ENCODE measurements at regions not wholly inside any gene's neighbourhood (a gene's known extent, or its start where the extent isn't known, plus 50 kb on each side); places are given as distances from the start of the nearest gene placed in this dataset.

GRCh38 chr3:154990543-154990942 is 89.6 kb upstream of the MME start:
- Mint-ChIP-seq H3K4me3 (no peak overlapping the region), H3K27me3 (peaks cover 7% of the 10 kb centered on the region), H3K9me3 (peaks cover 0 to 7% of the 10 kb centered on the region in 2 donors), H3K27ac (no peak overlapping the region), H3K4me1 (no peaks in the 10 kb centered on the region)
- no peak for DNase-seq
- no peak for ATAC-seq

DNA sequence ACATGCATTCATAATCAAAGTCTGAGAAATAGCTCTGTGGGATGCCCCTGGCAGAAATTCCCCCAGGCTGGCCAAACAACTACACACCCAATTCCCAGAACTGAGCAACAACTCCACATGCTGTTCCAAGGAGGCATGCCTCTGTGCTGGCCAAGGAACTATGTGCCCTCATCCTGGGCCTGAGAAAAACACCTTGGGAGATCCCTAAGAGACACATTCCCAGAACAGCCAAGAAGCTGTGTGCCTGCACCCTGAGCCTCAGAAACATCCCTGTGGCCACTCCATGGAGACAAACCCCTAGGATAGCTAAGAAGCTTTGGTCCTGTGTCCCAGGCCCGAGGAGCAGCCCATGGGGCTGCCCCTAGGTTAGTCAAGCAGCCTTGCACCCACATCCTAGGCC is 92.3 kb upstream of the MME start:
- H3K27ac Mint-ChIP-seq = no peak overlapping the region
- peaks cover 7% of the 10 kb centered on the region for H3K27me3 Mint-ChIP-seq
- DNase-seq (no peak), ATAC-seq (no peak)
- no peaks in the 10 kb centered on the region for H3K4me1 Mint-ChIP-seq
- H3K4me3 Mint-ChIP-seq = no peak overlapping the region
- peaks cover 7 to 18% of the 10 kb centered on the region in 2 donors for H3K9me3 Mint-ChIP-seq

DNA sequence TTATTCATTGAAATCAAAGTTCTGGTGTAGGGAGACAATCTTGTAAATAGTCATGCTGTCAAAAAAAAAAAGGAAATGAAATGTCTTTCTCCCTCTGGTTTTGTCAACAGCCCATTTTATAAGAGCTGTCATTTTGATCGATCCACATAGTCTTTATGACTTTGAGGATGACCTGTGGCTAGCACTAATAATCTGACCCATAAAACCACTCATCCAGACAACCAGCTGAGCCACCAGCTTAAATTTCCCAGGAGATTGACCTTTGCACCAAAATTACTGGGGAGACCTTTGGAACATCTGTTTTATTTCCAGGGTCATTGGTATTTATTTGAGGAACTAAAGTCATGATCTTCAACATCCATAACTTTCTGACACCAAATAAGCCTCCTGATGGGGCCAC is 98.5 kb upstream of the MME start:
- DNase-seq = no peak
- no peak for ATAC-seq
- Mint-ChIP-seq H3K27me3 (no peaks in the 10 kb centered on the region), H3K27ac (no peak overlapping the region), H3K9me3 (peaks cover 7 to 17% of the 10 kb centered on the region in 2 donors), H3K4me3 (no peak overlapping the region), H3K4me1 (no peaks in the 10 kb centered on the region)

GRCh38 chr3:154981201-154981600 is 98.9 kb upstream of the MME start:
- ATAC-seq = no peak
- peaks cover 7 to 17% of the 10 kb centered on the region in 2 donors for H3K9me3 Mint-ChIP-seq
- H3K27ac Mint-ChIP-seq = no peak overlapping the region
- no peaks in the 10 kb centered on the region for H3K27me3 Mint-ChIP-seq
- no peak for DNase-seq
- H3K4me3 Mint-ChIP-seq = no peak overlapping the region
- H3K4me1 Mint-ChIP-seq = no peaks in the 10 kb centered on the region

DNA sequence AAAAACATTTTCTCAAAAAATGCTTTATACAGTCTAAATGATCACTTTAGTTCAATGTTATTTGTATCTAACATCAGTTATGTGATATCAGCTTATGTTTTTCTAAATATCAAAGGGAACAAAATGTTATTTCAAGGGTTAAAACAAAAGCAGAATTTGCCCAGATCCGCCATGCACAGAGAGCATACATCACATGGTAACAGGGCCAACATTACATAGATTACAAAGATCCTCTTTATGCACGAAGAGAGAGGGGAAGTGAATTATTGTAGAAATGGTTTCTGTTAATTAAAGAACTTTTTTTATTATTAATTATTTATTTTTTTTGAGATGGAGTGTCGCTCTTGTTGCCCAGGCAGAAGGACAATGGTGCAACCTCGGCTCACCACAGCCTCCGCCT is 100.8 kb upstream of the MME start:
- no peaks in the 10 kb centered on the region for H3K4me1 Mint-ChIP-seq
- DNase-seq = no peak
- ATAC-seq = no peak
- H3K27me3 Mint-ChIP-seq = no peaks in the 10 kb centered on the region
- no peak overlapping the region for H3K27ac Mint-ChIP-seq
- H3K4me3 Mint-ChIP-seq = no peak overlapping the region
- H3K9me3 Mint-ChIP-seq = peaks cover 7 to 17% of the 10 kb centered on the region in 2 donors

DNA sequence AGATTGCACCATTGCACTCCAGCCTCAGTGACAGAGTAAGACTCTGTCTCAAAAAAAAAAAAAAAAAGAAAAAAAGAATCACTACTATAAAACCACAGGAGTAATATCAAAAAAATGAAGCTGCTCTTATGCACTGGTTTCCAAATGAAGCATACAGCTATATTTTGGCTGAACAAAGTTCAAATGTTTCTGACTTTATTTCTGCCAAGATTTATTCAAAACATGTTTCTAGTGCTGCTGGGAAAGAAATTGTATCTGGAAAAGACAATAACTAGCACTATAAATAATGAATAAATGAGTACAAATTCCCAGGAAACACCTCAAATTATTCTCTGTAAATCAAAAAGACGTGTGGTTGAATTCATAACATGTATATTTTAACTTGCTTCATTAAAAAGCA is 102.5 kb upstream of the MME start:
- Mint-ChIP-seq H3K27ac (no peak overlapping the region), H3K4me1 (no peaks in the 10 kb centered on the region), H3K27me3 (no peaks in the 10 kb centered on the region)

GRCh38 chr3:154976072-154976983 is 103.8 kb upstream of the MME start:
- Mint-ChIP-seq H3K27me3 (no peaks in the 10 kb centered on the region), H3K4me3 (no peak overlapping the region), H3K27ac (no peak overlapping the region), H3K9me3 (peaks cover 0 to 7% of the 10 kb centered on the region in 2 donors), H3K4me1 (no peaks in the 10 kb centered on the region)
- DNase-seq (no peak), ATAC-seq (no peak)

More for the DNA sequence above, 102.5 kb upstream of the MME start:
- ATAC-seq (no peak), DNase-seq (no peak)
- H3K9me3 Mint-ChIP-seq = peaks cover 0 to 7% of the 10 kb centered on the region in 2 donors
- H3K4me3 Mint-ChIP-seq = no peak overlapping the region

DNA sequence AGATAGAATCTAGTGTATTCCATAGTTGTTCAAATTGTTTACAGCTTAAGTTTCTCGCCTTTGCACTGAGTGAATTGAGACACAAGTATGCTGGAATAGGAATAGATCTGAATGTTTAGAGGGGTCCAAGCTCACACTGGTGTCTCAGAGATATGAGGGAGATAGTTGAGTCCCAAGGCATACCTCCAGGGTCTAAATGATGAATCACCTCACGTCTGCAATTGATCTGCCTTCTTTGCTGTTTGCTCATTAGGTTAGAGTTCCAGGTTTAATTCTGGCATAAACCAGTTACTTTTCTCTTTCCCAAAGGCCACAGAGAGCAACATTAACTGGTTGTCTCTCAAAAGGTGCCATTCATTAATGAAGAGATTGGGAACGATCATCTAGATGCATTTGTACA is 106.3 kb upstream of the MME start:
- no peak for ATAC-seq
- no peak overlapping the region for H3K27ac Mint-ChIP-seq
- H3K9me3 Mint-ChIP-seq = peaks cover 0 to 6% of the 10 kb centered on the region in 2 donors
- no peaks in the 10 kb centered on the region for H3K4me1 Mint-ChIP-seq
- no peak for DNase-seq
- no peaks in the 10 kb centered on the region for H3K27me3 Mint-ChIP-seq
- no peak overlapping the region for H3K4me3 Mint-ChIP-seq

GRCh38 chr3:154972951-154973350 is 107.2 kb upstream of the MME start:
- H3K4me1 Mint-ChIP-seq = no peaks in the 10 kb centered on the region

GRCh38 chr3:154971771-154972326 is 108.3 kb upstream of the MME start:
- H3K4me1 Mint-ChIP-seq = no peaks in the 10 kb centered on the region

More at GRCh38 chr3:154972951-154973350, 107.2 kb upstream of the MME start:
- no peak for DNase-seq
- H3K27me3 Mint-ChIP-seq = no peaks in the 10 kb centered on the region
- no peak overlapping the region for H3K4me3 Mint-ChIP-seq
- no peaks in the 10 kb centered on the region for H3K9me3 Mint-ChIP-seq
- H3K27ac Mint-ChIP-seq = no peak overlapping the region
- ATAC-seq = no peak

GRCh38 chr3:154971341-154971740 is 108.8 kb upstream of the MME start:
- H3K9me3 Mint-ChIP-seq = no peaks in the 10 kb centered on the region
- no peak overlapping the region for H3K4me3 Mint-ChIP-seq
- ATAC-seq = no peak
- H3K27me3 Mint-ChIP-seq = no peaks in the 10 kb centered on the region
- H3K4me1 Mint-ChIP-seq = no peaks in the 10 kb centered on the region
- no peak for DNase-seq
- H3K27ac Mint-ChIP-seq = no peak overlapping the region

More at GRCh38 chr3:154971771-154972326, 108.3 kb upstream of the MME start:
- H3K4me3 Mint-ChIP-seq = no peak overlapping the region
- no peak for DNase-seq
- ATAC-seq = no peak
- H3K9me3 Mint-ChIP-seq = no peaks in the 10 kb centered on the region
- H3K27ac Mint-ChIP-seq = no peak overlapping the region
- no peaks in the 10 kb centered on the region for H3K27me3 Mint-ChIP-seq

GRCh38 chr3:154970797-154971196 is 109.3 kb upstream of the MME start:
- no peak for DNase-seq
- H3K4me3 Mint-ChIP-seq = no peak overlapping the region
- no peak overlapping the region for H3K27ac Mint-ChIP-seq
- ATAC-seq = no peak
- no peaks in the 10 kb centered on the region for H3K9me3 Mint-ChIP-seq
- H3K4me1 Mint-ChIP-seq = no peaks in the 10 kb centered on the region
- no peaks in the 10 kb centered on the region for H3K27me3 Mint-ChIP-seq

- DNase-seq = no peak
- Mint-ChIP-seq H3K9me3 (no peaks in the 10 kb centered on the region), H3K27me3 (no peaks in the 10 kb centered on the region), H3K27ac (no peak overlapping the region), H3K4me1 (no peaks in the 10 kb centered on the region), H3K4me3 (no peak overlapping the region)
- ATAC-seq = no peak
Measured at GRCh38 chr3:154969366-154969765, 110.8 kb upstream of the MME start.

GRCh38 chr3:154967090-154967489 is 113.0 kb upstream of the MME start:
- Mint-ChIP-seq H3K4me3 (no peak overlapping the region), H3K27ac (no peak overlapping the region), H3K4me1 (no peaks in the 10 kb centered on the region), H3K27me3 (no peaks in the 10 kb centered on the region), H3K9me3 (no peaks in the 10 kb centered on the region)
- ATAC-seq (no peak), DNase-seq (no peak)

DNA sequence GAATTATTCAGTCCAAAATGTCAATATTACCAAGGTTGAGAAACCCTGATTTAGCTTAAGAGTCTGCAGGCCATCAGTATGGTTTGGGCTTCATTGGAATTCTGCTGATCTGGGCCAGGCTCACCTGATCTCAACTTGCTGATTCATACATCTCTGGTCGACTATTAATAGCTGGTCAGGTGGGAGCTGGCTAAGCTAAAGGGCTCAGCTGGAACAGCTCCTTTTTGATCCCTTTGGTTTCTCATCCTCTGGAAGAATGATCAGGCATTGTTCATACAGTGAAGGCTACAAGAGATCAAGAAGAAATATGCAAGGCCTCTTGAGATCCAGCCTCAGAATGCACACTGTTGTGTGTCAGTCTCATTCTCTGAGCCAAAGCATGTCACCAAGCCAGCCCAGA is 123.3 kb upstream of the MME start:
- Mint-ChIP-seq H3K27ac (no peak overlapping the region), H3K27me3 (no peaks in the 10 kb centered on the region), H3K9me3 (peaks cover 0 to 5% of the 10 kb centered on the region in 2 donors), H3K4me1 (no peaks in the 10 kb centered on the region), H3K4me3 (no peak overlapping the region)
- no peak for DNase-seq
- no peak for ATAC-seq

DNA sequence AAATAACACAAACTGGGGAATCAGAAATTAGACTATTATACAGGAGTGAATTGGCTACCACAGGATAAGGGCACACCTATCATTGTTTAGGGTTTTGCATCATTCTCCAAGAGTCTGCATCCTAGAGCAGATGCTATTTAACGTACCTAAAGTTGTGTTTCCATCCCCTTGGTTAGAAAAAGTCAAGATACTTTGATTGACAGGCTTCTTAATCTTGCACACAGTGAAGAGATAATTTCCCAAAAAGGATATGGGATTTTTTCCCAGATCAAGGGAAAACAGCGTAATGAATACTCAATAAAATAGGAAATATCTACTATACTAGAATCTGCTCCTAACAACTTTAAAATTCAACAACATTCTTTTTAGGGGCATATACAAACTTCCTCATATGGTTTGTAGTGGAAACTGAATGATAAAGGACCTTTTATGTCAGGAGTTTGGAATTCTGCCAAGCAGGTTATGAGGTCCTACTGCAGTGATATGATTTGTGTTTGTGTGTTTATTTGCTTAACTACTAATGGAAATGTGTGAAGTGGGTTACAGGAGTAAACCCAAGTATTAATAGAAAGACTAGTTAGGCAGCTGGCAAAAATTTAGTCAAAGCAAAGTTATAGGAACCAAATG is 124.1 kb upstream of the MME start:
- Mint-ChIP-seq H3K9me3 (peaks cover 0 to 5% of the 10 kb centered on the region in 2 donors), H3K27ac (no peak overlapping the region), H3K4me1 (no peaks in the 10 kb centered on the region), H3K27me3 (no peaks in the 10 kb centered on the region), H3K4me3 (no peak overlapping the region)
- no peak for DNase-seq
- no peak for ATAC-seq

Measured in stimulated activated naive CD8-positive, alpha-beta T cell treated with anti-CD3 and anti-CD28 coated beads, Interleukin-15, amount 100 ng/mL, for 72 hours (primary cell).